ENCODE measurements at regions not wholly inside any gene's neighbourhood (a gene's known extent, or its start where the extent isn't known, plus 50 kb on each side); places are given as distances from the start of the nearest gene placed in this dataset.

GRCh38 chr2:114128263-114128662, 238.4 kb downstream of the ACTR3 start:
- TF ChIP-seq CTCF (IDR thresholded peaks at IDR 0.05) (no peak), POLR2A (IDR thresholded peaks at IDR 0.05) (no peak)

Measured in thyroid gland (tissue), 4 donors.